K562 (cell line): ENCODE measurements at regions not wholly inside any gene's neighbourhood (a gene's known extent, or its start where the extent isn't known, plus 50 kb on each side); places are given as distances from the start of the nearest gene placed in this dataset.

Source experiments
- ATAC-seq: fragments of 200-7000 bp; cut with Tn5 transposase; 3 replicates; pipeline ENCODE4 v1.9.1; 2020; ENCODE audit warnings: moderate library complexity
- BruUV-seq: library from RNA; stranded (reverse); fragments of 400-500 nt; replicated peaks from 2 replicates; lab custom pipeline; 2021; lab: Mats Ljungman, UMichigan
- CTCF ChIA-PET: fragments of 300-600 bp; formaldehyde crosslinking; extraction: SDS; loops from one replicate; lab custom pipeline; 2021; ENCODE audit warnings: low intra/inter-chr PET ratio; lab: Yijun Ruan, JAX
- POLR2A ChIA-PET: fragments of 300-600, 350-650 bp; sonication (Branson Sonifier 250); formaldehyde crosslinking; extraction: SDS; loops from one replicate; lab custom pipeline; 2021; ENCODE audit warnings: antibody characterized with exemption, inconsistent platforms; lab: Yijun Ruan, JAX
- DNase-seq, 4 experiments: peaks; one replicate each; pipeline versions ENCODE4 v3.0.0 to v3.0.0-alpha.2; 2011 to 2018; ENCODE audit warnings: low spot score in 3 of 4, mixed read lengths in 3 of 4; ENCODE audit errors: extremely low read depth in 1 of 4
- FAIRE-seq: peaks from 2 replicates; lab custom pipeline; 2011; peaks lifted over from hg19 to GRCh38; lab: Jason Lieb, UNC
- H2AFZ ChIP-seq: 2 replicates; pipeline ENCODE4 v1.6.0; 2011; ENCODE audit warnings: low read depth, low read length, control low read depth, inconsistent platforms
- H3K27ac ChIP-seq: fragments of 200-600 bp; 3 replicates; pipeline ENCODE4 v1.8.0; 2011; ENCODE audit warnings: low read depth, mild to moderate bottlenecking, control low read depth, inconsistent platforms, low read length, moderate library complexity, mixed read lengths; ENCODE audit errors: extremely low read depth
- H3K27me3 ChIP-seq, 2 experiments: fragments of 300-600 bp in 1 of 2; 2 replicates in 1 of 2; 3 replicates in 1 of 2; pipeline versions ENCODE4 v1.6.0 to v1.8.0; 2011; ENCODE audit warnings: inconsistent platforms in 2 of 2, low read length in 2 of 2, mild to moderate bottlenecking in 1 of 2, mixed read lengths in 1 of 2, moderate library complexity in 1 of 2; ENCODE audit not compliant: control insufficient read depth in 2 of 2, insufficient read depth in 2 of 2
- H3K36me3 ChIP-seq: fragments of 300-600 bp; 3 replicates; pipeline ENCODE4 v1.8.0; 2011; ENCODE audit warnings: mild to moderate bottlenecking, low read length, inconsistent platforms; ENCODE audit not compliant: control insufficient read depth, insufficient read depth
- H3K4me1 ChIP-seq, 2 experiments: fragments of 200-600 bp in 1 of 2; replicated peaks in 1 of 2; 2 replicates in 1 of 2; 3 replicates in 1 of 2; pipeline versions ENCODE4 v1.5.1 to v1.8.0; 2011; ENCODE audit warnings: inconsistent platforms in 2 of 2, low read length in 2 of 2, mild to moderate bottlenecking in 1 of 2, mixed read lengths in 1 of 2, moderate library complexity in 1 of 2; ENCODE audit not compliant: control insufficient read depth in 2 of 2, insufficient read depth in 2 of 2
- H3K4me2 ChIP-seq: 2 replicates; pipeline ENCODE4 v1.6.1; 2011; ENCODE audit warnings: low read length, control low read depth, inconsistent platforms, mixed read lengths; ENCODE audit not compliant: insufficient read depth
- H3K4me3 ChIP-seq: fragments of 200-600 bp; sonication (generic), shearing (Covaris generic); 2 replicates; pipeline ENCODE4 v1.5.1; 2016; ENCODE audit warnings: control low read depth, inconsistent platforms
- H3K79me2 ChIP-seq: fragments of 200-600 bp; 3 replicates; pipeline ENCODE4 v1.8.0; 2011; ENCODE audit warnings: low read length, inconsistent platforms; ENCODE audit not compliant: control insufficient read depth, insufficient read depth
- H3K9ac ChIP-seq, 2 experiments: 2 replicates each; pipeline versions ENCODE4 v1.6.0 to v1.6.1; 2011; ENCODE audit warnings: low read depth in 2 of 2, low read length in 2 of 2, control low read depth in 1 of 2, inconsistent platforms in 1 of 2, mild to moderate bottlenecking in 1 of 2, mixed read lengths in 1 of 2; ENCODE audit not compliant: insufficient read depth in 1 of 2
- H3K9me1 ChIP-seq: one replicate; pipeline ENCODE4 v1.6.0; 2011; ENCODE audit warnings: inconsistent platforms, mild to moderate bottlenecking, low read length, moderate library complexity; ENCODE audit not compliant: control insufficient read depth, insufficient read depth
- H3K9me3 ChIP-seq: replicated peaks from 2 replicates; pipeline ENCODE4 v1.5.1; 2011; ENCODE audit warnings: low read depth, low read length, inconsistent platforms; ENCODE audit not compliant: control insufficient read depth, insufficient read depth
- H4K20me1 ChIP-seq: replicated peaks from 2 replicates; pipeline ENCODE4 v1.6.1; 2011; ENCODE audit warnings: low read length, inconsistent platforms, mixed read lengths; ENCODE audit not compliant: control insufficient read depth, insufficient read depth
- ARID2 ChIP-seq: fragments of 450-650 bp; IDR thresholded peaks from 2 replicates; pipeline ENCODE4 v1.6.1; 2017; ENCODE audit warnings: antibody characterized with exemption, mild to moderate bottlenecking
- ATF2 ChIP-seq: sonication (generic); formaldehyde crosslinking; IDR thresholded peaks from 2 replicates; pipeline ENCODE4 v1.8.1; 2022; ENCODE audit warnings: missing genetic modification reagents
- EHMT2 ChIP-seq: fragments of 450-650 bp; IDR thresholded peaks from 2 replicates; pipeline ENCODE4 v1.6.1; 2018; ENCODE audit warnings: antibody characterized with exemption
- FUS ChIP-seq: fragments of 200-400 bp; formaldehyde crosslinking; optimal IDR thresholded peaks from 2 replicates; pipeline ENCODE3; 2017; ENCODE audit warnings: low read depth, low read length
- KAT7 ChIP-seq: sonication (generic); formaldehyde crosslinking; IDR thresholded peaks from 2 replicates; pipeline ENCODE4 v1.8.0; 2022; ENCODE audit warnings: missing genetic modification reagents, mild to moderate bottlenecking, borderline replicate concordance
- KLF10 ChIP-seq: fragments of 250-450 bp; sonication (Bioruptor Pico); IDR thresholded peaks from 2 replicates; pipeline ENCODE4 v1.6.1; 2021; ENCODE audit warnings: matching md5 sums
- KLF16 ChIP-seq: IDR thresholded peaks from 2 replicates; pipeline ENCODE4 v1.6.1; 2016; ENCODE audit warnings: antibody characterized with exemption
- XRCC4 ChIP-seq: IDR thresholded peaks from one replicate; pipeline ENCODE4 v1.6.1; 2011; ENCODE audit not compliant: insufficient read depth, insufficient read length; ENCODE audit errors: extremely low read depth
- ZBTB33 ChIP-seq: sonication (generic); formaldehyde crosslinking; IDR thresholded peaks from 2 replicates; pipeline ENCODE4 v1.8.1; 2023; ENCODE audit warnings: mild to moderate bottlenecking, missing genetic modification reagents
- ZC3H4 ChIP-seq: sonication (generic); formaldehyde crosslinking; IDR thresholded peaks from 2 replicates; pipeline ENCODE4 v1.9.0; 2021; ENCODE audit warnings: missing genetic modification reagents, borderline replicate concordance
- ZFPM2 ChIP-seq: fragments of 250-450 bp; sonication (Bioruptor Pico); IDR thresholded peaks from 2 replicates; pipeline ENCODE4 v1.5.1; 2022; ENCODE audit warnings: mild to moderate bottlenecking
- ZNF445 ChIP-seq: fragments of 250-450 bp; sonication (Bioruptor Pico); IDR thresholded peaks from 2 replicates; pipeline ENCODE4 v1.4.0; 2020; ENCODE audit warnings: low read depth, mild to moderate bottlenecking, moderate library complexity
- ZNF717 ChIP-seq: fragments of 250-450 bp; sonication (Bioruptor Pico); IDR thresholded peaks from 2 replicates; pipeline ENCODE4 v1.5.0; 2021
- ZNF740 ChIP-seq, 3 experiments: fragments of 200-800 bp in 1 of 3; sonication (Bioruptor generic) in 1 of 3; sonication (generic) in 1 of 3; formaldehyde crosslinking in 1 of 3; IDR thresholded peaks; 2 replicates each; pipeline versions ENCODE4 v1.6.1 to v1.8.0; 2016 to 2022; ENCODE audit warnings: mild to moderate bottlenecking in 2 of 3, missing compliant biosample characterization in 2 of 3, missing genetic modification characterization in 2 of 3, missing genetic modification reagents in 1 of 3
- ZNF830 ChIP-seq: fragments of 250-450 bp; sonication (Bioruptor Pico); IDR thresholded peaks from 2 replicates; pipeline ENCODE4 v1.5.0; 2021; ENCODE audit warnings: mild to moderate bottlenecking
- ZZZ3 ChIP-seq: fragments of 450-650 bp; IDR thresholded peaks from 2 replicates; pipeline ENCODE4 v1.6.1; 2016; ENCODE audit warnings: antibody characterized with exemption, mild to moderate bottlenecking, moderate library complexity
- WGBS: fragments of 100-300 bp; shearing (Covaris generic); methylation state at CpG from one replicate; pipeline ENCODE4 v1.1.6; 2016; ENCODE audit warnings: low coverage, mixed read lengths; ENCODE audit not compliant: insufficient coverage; ENCODE audit errors: missing lambda C conversion rate; 5-methylcytosine and 5-hydroxymethylcytosine counted together
- in situ Hi-C: fragments of 300-500 bp; cut with MboI; formaldehyde crosslinking; loops from 4 replicates; pipeline ENCODE4 v1.15.0; 2018; ENCODE audit warnings: inconsistent platforms, mixed read lengths
- intact Hi-C: fragments of 100-400 bp; cut with micrococcal nuclease; formaldehyde crosslinking; loops from 2 replicates; pipeline ENCODE4 v1.14.2; 2022

- no peaks in the 10 kb centered on the region for H3K36me3 ChIP-seq
- no peak for FAIRE-seq
- in situ Hi-C loops (no loop called here), intact Hi-C loops (no loop called here)
- no peak overlapping the region for H3K27ac ChIP-seq
- no peaks in the 10 kb centered on the region for H3K9me1 ChIP-seq
- no peak overlapping the region for H3K4me3 ChIP-seq
- H3K79me2 ChIP-seq, result no peaks in the 10 kb centered on the region
- ChIA-PET POLR2A (no interaction called here), CTCF (no interaction called here)
- DNase-seq, result no peak
- H3K9ac ChIP-seq, result no peak overlapping the region
- no peak overlapping the region for H3K4me2 ChIP-seq
- ATAC-seq, result no peak
- H3K27me3 ChIP-seq, result no peaks in the 10 kb centered on the region
- no peaks in the 10 kb centered on the region for H3K4me1 ChIP-seq
- WGBS, result 0% methylated on average over 1 of the region's 1 CpG
- no TSS peak for BruUV-seq
- TF ChIP-seq ZNF445 (CRISPR knock-in tag), result no peak
- no peak for TF ChIP-seq KAT7 (CRISPR knock-in tag)
- TF ChIP-seq FUS, result no peak
- no peak for TF ChIP-seq ZZZ3
- TF ChIP-seq ZNF740 (CRISPR knock-in tag; IDR thresholded peaks at IDR 0.05), result no peak
- no peak for TF ChIP-seq ZNF740 (tag; IDR thresholded peaks at IDR 0.05)
- no peak for TF ChIP-seq XRCC4
- TF ChIP-seq ZFPM2, result no peak
- no peak for TF ChIP-seq KLF16
- TF ChIP-seq ATF2 (CRISPR knock-in tag), result no peak
- TF ChIP-seq ZBTB33, result no peak
- TF ChIP-seq ZNF830, result no peak
- TF ChIP-seq ZC3H4 (CRISPR knock-in tag), result no peak
- no peak for TF ChIP-seq EHMT2
- no peak for TF ChIP-seq KLF10 (CRISPR knock-in tag)
- no peak for TF ChIP-seq ZNF717 (CRISPR knock-in tag)
- TF ChIP-seq ARID2, result no peak
- no peaks in the 10 kb centered on the region for H4K20me1 ChIP-seq
- H3K9me3 ChIP-seq, result no peaks in the 10 kb centered on the region
- no peak overlapping the region for H2AFZ ChIP-seq
Observed at GRCh38 chr2:41000374-41000773, 548.5 kb upstream of the SLC8A1 start.
